ENCODE measurements at regions not wholly inside any gene's neighbourhood (a gene's known extent, or its start where the extent isn't known, plus 50 kb on each side); places are given as distances from the start of the nearest gene placed in this dataset.

DNA sequence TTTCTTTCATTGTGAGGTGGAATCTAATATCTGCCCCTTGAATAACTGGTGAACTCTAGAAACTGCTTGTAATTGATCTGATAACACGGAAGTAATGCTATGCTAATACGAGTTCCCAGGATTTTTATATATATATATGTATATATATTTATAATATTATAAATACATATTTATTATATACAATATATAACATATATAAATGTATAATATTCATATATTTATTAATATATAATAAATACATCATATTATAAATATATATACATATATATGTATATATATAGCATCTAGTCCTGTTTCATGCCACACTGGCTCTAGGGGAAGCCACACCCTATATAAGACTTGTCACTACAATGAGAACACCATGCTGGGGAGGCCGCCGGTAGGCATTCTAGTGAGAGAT lies 156.7 kb upstream of the CDH19 start:
- Histone ChIP-seq H3K79me1 (ENCODE audit: insufficient read depth, low read depth, low read length, poor library complexity, severe bottlenecking) (no peaks in the 10 kb centered on the region), H3K23me2 (ENCODE audit: insufficient read length, low read depth, low read length, poor library complexity, severe bottlenecking) (no peaks in the 10 kb centered on the region), H4K5ac (ENCODE audit: insufficient read length, low read depth, low read length) (no peak overlapping the region), H3K56ac (ENCODE audit: insufficient read length, low read depth, low read length) (no peak overlapping the region), H2AFZ (ENCODE audit: low read length) (no peak overlapping the region), H3K9ac (ENCODE audit: extremely low read depth, insufficient read length, low read length) (no peak overlapping the region), H3T11ph (ENCODE audit: low read length) (no peak overlapping the region), H2BK20ac (ENCODE audit: low read depth, low read length, poor library complexity, severe bottlenecking) (no peak overlapping the region), H3K27me3 (ENCODE audit: insufficient read depth, low read length) (no peaks in the 10 kb centered on the region), H3K4me1 (ENCODE audit: insufficient read depth, low read length) (peaks cover 2% of the 10 kb centered on the region; the same call in 1 of the 2 replicates), H3K14ac (ENCODE audit: insufficient read depth, low read length) (no peak overlapping the region), H2BK12ac (ENCODE audit: insufficient read length, low read depth, low read length) (no peak overlapping the region), H4K91ac (ENCODE audit: insufficient read length, low read depth, low read length) (no peak overlapping the region), H3K9me3 (ENCODE audit: control insufficient read depth, low read depth, low read length) (no peaks in the 10 kb centered on the region), H2BK5ac (ENCODE audit: insufficient read length, low read length) (no peak overlapping the region), H3K4ac (ENCODE audit: low read depth, low read length) (no peak overlapping the region), H3K18ac (ENCODE audit: insufficient read length, low read depth, low read length) (no peak overlapping the region), H3K79me2 (ENCODE audit: insufficient read depth, low read length) (no peaks in the 10 kb centered on the region), H3K27ac (ENCODE audit: insufficient read length, low read depth, low read length) (no peak overlapping the region), H2AK5ac (ENCODE audit: insufficient read length, low read length) (no peak overlapping the region), H4K8ac (replicated peaks; ENCODE audit: insufficient read length, low read depth, low read length) (no peak overlapping the region), H4K20me1 (ENCODE audit: control insufficient read depth, insufficient read depth, insufficient read length) (no peaks in the 10 kb centered on the region), H3K23ac (ENCODE audit: insufficient read length, low read depth, low read length) (no peak overlapping the region), H3K4me2 (ENCODE audit: insufficient read depth, insufficient read length, low read length) (no peak overlapping the region), H2BK120ac (ENCODE audit: low read depth, low read length, poor library complexity, severe bottlenecking) (no peak overlapping the region), H2BK15ac (ENCODE audit: low read depth, low read length) (no peak overlapping the region)
- peaks cover 0 to 5% (median 0%) of the 10 kb centered on the region in 3 experiments; a peak in 1 of 7 replicates for H3K36me3 Mint-ChIP-seq (ENCODE audit: insufficient read depth in 1 of 3, low read depth in 3 of 3)
- DNase-seq: no peak
- no peaks in the 10 kb centered on the region for H3K9me3 Mint-ChIP-seq
- no peaks in the 10 kb centered on the region for H3K27me3 Mint-ChIP-seq (ENCODE audit: low read depth)
- peaks cover 23 to 27% of the 10 kb centered on the region in 2 experiments for H3K4me1 Mint-ChIP-seq
- TF ChIP-seq, protein P1, sequence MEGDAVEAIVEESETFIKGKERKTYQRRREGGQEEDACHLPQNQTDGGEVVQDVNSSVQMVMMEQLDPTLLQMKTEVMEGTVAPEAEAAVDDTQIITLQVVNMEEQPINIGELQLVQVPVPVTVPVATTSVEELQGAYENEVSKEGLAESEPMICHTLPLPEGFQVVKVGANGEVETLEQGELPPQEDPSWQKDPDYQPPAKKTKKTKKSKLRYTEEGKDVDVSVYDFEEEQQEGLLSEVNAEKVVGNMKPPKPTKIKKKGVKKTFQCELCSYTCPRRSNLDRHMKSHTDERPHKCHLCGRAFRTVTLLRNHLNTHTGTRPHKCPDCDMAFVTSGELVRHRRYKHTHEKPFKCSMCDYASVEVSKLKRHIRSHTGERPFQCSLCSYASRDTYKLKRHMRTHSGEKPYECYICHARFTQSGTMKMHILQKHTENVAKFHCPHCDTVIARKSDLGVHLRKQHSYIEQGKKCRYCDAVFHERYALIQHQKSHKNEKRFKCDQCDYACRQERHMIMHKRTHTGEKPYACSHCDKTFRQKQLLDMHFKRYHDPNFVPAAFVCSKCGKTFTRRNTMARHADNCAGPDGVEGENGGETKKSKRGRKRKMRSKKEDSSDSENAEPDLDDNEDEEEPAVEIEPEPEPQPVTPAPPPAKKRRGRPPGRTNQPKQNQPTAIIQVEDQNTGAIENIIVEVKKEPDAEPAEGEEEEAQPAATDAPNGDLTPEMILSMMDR (conservative IDR thresholded peaks at IDR 0.05): no peak
- no peak overlapping the region for H3K4me3 Mint-ChIP-seq
- WGBS (ENCODE audit: extremely low coverage, insufficient read length, low lambda C conversion rate): no CpG with 5 or more reads among the region's 4 CpGs
- H3K27ac Mint-ChIP-seq: no peak overlapping the region
